Keratinocyte (primary cell): ENCODE measurements at regions not wholly inside any gene's neighbourhood (a gene's known extent, or its start where the extent isn't known, plus 50 kb on each side); places are given as distances from the start of the nearest gene placed in this dataset.

Experiments
- DNase-seq: peaks from one replicate; pipeline ENCODE4 v3.0.0-alpha.2; 2011; ENCODE audit warnings: low read depth, missing footprints, low spot score
- FAIRE-seq: peaks from 2 replicates; lab custom pipeline; 2011; peaks lifted over from hg19 to GRCh38; lab: Jason Lieb, UNC
- H2AFZ ChIP-seq: 2 replicates; pipeline ENCODE4 v1.6.0; 2012; ENCODE audit warnings: low read length, control low read depth, inconsistent platforms; ENCODE audit not compliant: control insufficient read depth
- H3K27ac ChIP-seq: 2 replicates; pipeline ENCODE4 v1.5.1; 2011; ENCODE audit warnings: low read length; ENCODE audit not compliant: control insufficient read depth, insufficient read depth
- H3K27me3 ChIP-seq: 3 replicates; pipeline ENCODE4 v1.6.0; 2011; ENCODE audit warnings: low read length; ENCODE audit not compliant: control insufficient read depth, insufficient read depth; ENCODE audit errors: extremely low read depth
- H3K36me3 ChIP-seq, 2 experiments: 2 replicates in 1 of 2; 3 replicates in 1 of 2; pipeline ENCODE4 v1.5.1; 2011; ENCODE audit warnings: low read length in 2 of 2, mild to moderate bottlenecking in 1 of 2; ENCODE audit not compliant: control insufficient read depth in 2 of 2, insufficient read depth in 2 of 2; ENCODE audit errors: extremely low read depth in 1 of 2
- H3K4me1 ChIP-seq: 3 replicates; pipeline ENCODE4 v1.5.1; 2011; ENCODE audit warnings: low read length; ENCODE audit not compliant: control insufficient read depth, insufficient read depth; ENCODE audit errors: extremely low read depth
- H3K4me2 ChIP-seq: 3 replicates; pipeline ENCODE4 v1.6.0; 2011; ENCODE audit warnings: low read depth, low read length; ENCODE audit not compliant: control insufficient read depth, insufficient read depth; ENCODE audit errors: extremely low read depth
- H3K4me3 ChIP-seq, 3 experiments: fragments of 200-600 bp in 1 of 3; sonication (generic) in 1 of 3; 2 replicates in 2 of 3; 3 replicates in 1 of 3; pipeline ENCODE4 v1.5.1; 2011 to 2016; ENCODE audit warnings: low read length in 3 of 3, mild to moderate bottlenecking in 3 of 3, control low read depth in 2 of 3, inconsistent platforms in 1 of 3, low read depth in 1 of 3, mixed read lengths in 1 of 3, mixed run types in 1 of 3, moderate library complexity in 1 of 3; ENCODE audit not compliant: control insufficient read depth in 2 of 3, insufficient read depth in 2 of 3; ENCODE audit errors: extremely low read depth in 1 of 3
- H3K79me2 ChIP-seq: 2 replicates; pipeline ENCODE4 v1.6.0; 2012; ENCODE audit warnings: low read length; ENCODE audit not compliant: control insufficient read depth, insufficient read depth
- H3K9ac ChIP-seq: 3 replicates; pipeline ENCODE4 v1.6.0; 2011; ENCODE audit warnings: low read length; ENCODE audit not compliant: control insufficient read depth, insufficient read depth; ENCODE audit errors: extremely low read depth
- H3K9me1 ChIP-seq: 3 replicates; pipeline ENCODE4 v1.6.0; 2011; ENCODE audit warnings: low read length; ENCODE audit not compliant: control insufficient read depth, insufficient read depth; ENCODE audit errors: extremely low read depth
- H3K9me3 ChIP-seq: 2 replicates; pipeline ENCODE4 v1.5.1; 2012; ENCODE audit warnings: low read depth, low read length; ENCODE audit not compliant: control insufficient read depth
- H4K20me1 ChIP-seq: 3 replicates; pipeline ENCODE4 v1.6.0; 2011; ENCODE audit warnings: low read length; ENCODE audit not compliant: control insufficient read depth, insufficient read depth; ENCODE audit errors: extremely low read depth
- EZH2 ChIP-seq: IDR thresholded peaks from one replicate; pipeline ENCODE4 v1.6.1; 2012; ENCODE audit warnings: inconsistent platforms, mild to moderate bottlenecking, low read length, moderate library complexity
- dilution Hi-C: fragments of 300-500 bp; cut with MboI; formaldehyde crosslinking; loops from one replicate; pipeline ENCODE4 v1.7.0; 2020; ENCODE audit warnings: low sequenced_read_pairs; ENCODE audit not compliant: extremely low pct_ligation_motif_present
- TF ChIP-seq, protein P1 (sequence below), 3 experiments: IDR thresholded peaks in 1 of 3; conservative IDR thresholded peaks in 1 of 3; optimal IDR thresholded peaks in 1 of 3; 2 replicates in 2 of 3; 3 replicates in 1 of 3; pipeline versions ENCODE3 to v1.5.1; 2011; ENCODE audit warnings: low read length in 3 of 3, mild to moderate bottlenecking in 3 of 3, moderate library complexity in 2 of 3, control low read depth in 1 of 3, inconsistent platforms in 1 of 3; ENCODE audit not compliant: insufficient read depth in 2 of 3; ENCODE audit errors: extremely low read depth in 1 of 3

DNA sequence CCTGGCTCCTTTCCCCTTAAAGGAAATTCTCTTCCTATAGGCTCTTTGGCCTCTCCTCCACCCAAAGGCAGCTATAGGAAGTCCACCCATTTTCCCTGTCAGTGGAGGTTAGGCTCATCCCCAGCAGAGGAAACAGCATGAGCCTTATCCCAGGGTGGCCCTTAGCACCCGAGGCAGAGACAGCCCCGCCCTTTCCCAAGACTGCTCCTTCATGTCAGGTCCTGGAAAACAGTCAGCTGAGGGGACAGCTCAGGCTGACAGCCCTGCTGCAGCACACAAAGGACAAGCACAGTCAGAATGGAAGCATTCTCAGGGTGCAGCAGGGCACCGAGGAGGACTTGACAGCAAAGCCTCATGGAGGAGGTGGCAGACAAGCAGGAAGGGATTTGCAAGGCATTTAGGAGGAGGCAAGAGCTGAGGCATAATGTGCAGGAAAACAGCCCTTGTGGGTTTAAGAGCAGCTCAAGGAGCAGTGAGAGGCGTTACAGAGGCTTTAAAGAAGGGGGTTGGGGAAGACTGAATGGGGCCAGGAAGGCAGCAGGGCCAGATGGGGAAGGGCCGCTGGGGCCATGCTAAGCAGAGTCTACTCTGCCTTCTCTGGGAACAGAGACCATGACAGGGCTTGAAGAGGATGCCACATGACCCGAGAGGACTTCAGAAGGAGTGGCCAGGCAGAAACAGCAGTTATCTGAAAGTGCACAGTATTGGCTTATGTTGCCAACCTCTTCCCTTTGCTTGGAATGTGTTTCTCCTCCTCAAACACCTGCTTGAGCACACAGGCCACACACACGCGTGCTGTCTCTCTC is 216.6 kb downstream of the SH3BP4 start:
- no peaks in the 10 kb centered on the region for H3K9me3 ChIP-seq
- TF ChIP-seq EZH2 = no peak
- TF ChIP-seq, protein P1, sequence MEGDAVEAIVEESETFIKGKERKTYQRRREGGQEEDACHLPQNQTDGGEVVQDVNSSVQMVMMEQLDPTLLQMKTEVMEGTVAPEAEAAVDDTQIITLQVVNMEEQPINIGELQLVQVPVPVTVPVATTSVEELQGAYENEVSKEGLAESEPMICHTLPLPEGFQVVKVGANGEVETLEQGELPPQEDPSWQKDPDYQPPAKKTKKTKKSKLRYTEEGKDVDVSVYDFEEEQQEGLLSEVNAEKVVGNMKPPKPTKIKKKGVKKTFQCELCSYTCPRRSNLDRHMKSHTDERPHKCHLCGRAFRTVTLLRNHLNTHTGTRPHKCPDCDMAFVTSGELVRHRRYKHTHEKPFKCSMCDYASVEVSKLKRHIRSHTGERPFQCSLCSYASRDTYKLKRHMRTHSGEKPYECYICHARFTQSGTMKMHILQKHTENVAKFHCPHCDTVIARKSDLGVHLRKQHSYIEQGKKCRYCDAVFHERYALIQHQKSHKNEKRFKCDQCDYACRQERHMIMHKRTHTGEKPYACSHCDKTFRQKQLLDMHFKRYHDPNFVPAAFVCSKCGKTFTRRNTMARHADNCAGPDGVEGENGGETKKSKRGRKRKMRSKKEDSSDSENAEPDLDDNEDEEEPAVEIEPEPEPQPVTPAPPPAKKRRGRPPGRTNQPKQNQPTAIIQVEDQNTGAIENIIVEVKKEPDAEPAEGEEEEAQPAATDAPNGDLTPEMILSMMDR (optimal IDR thresholded peaks at IDR 0.05 in 1 of 3, IDR thresholded peaks at IDR 0.05 in 1 of 3, conservative IDR thresholded peaks at IDR 0.05 in 1 of 3; ENCODE audit: extremely low read depth in 1 of 3, insufficient read depth in 2 of 3, low read length in 3 of 3) = no peak
- peaks cover 5% of the 10 kb centered on the region for H3K27me3 ChIP-seq
- H4K20me1 ChIP-seq = no peaks in the 10 kb centered on the region
- dilution Hi-C loops = no loop called here
- H3K9ac ChIP-seq = no peak overlapping the region
- H3K36me3 ChIP-seq = no peaks in the 10 kb centered on the region
- H3K79me2 ChIP-seq = no peaks in the 10 kb centered on the region
- H3K4me3 ChIP-seq = no peak overlapping the region
- no peak overlapping the region for H3K4me2 ChIP-seq
- no peak overlapping the region for H2AFZ ChIP-seq
- DNase-seq (no peak), FAIRE-seq (no peak)
- H3K27ac ChIP-seq = no peak overlapping the region
- peaks cover 26% of the 10 kb centered on the region for H3K4me1 ChIP-seq
- peaks cover 5% of the 10 kb centered on the region for H3K9me1 ChIP-seq

- Histone ChIP-seq H3K27me3 (no peaks in the 10 kb centered on the region), H2AFZ (no peak overlapping the region), H3K4me2 (no peak overlapping the region), H3K9ac (no peak overlapping the region), H3K9me1 (peaks cover 5% of the 10 kb centered on the region), H3K4me1 (peaks cover 26% of the 10 kb centered on the region), H3K79me2 (no peaks in the 10 kb centered on the region), H3K27ac (no peak overlapping the region), H3K9me3 (no peaks in the 10 kb centered on the region), H3K36me3 (no peaks in the 10 kb centered on the region), H4K20me1 (no peaks in the 10 kb centered on the region), H3K4me3 (no peak overlapping the region)
- TF ChIP-seq EZH2 = no peak
- TF ChIP-seq, protein P1 (optimal IDR thresholded peaks at IDR 0.05 in 1 of 3, IDR thresholded peaks at IDR 0.05 in 1 of 3, conservative IDR thresholded peaks at IDR 0.05 in 1 of 3; ENCODE audit: extremely low read depth in 1 of 3, insufficient read depth in 2 of 3, low read length in 3 of 3) = no peak
- FAIRE-seq = peak; percentile 26
- DNase-seq = no peak
- dilution Hi-C loops = no loop called here
Measured at GRCh38 chr2:235170016-235170415, 218.2 kb downstream of the SH3BP4 start.
